ENCODE measurements at regions not wholly inside any gene's neighbourhood (a gene's known extent, or its start where the extent isn't known, plus 50 kb on each side); places are given as distances from the start of the nearest gene placed in this dataset.
"Not testable (repeated sequence)": the region's sequence is repeated elsewhere in the genome, so short reads cannot be mapped to it uniquely, and the experiment has no call there.

GRCh38 chr1:191025896-191026642, 548.4 kb upstream of the BRINP3 start:
- DNase-seq: no peak

- DNase-seq: no peak
These were observed 549.2 kb upstream of the BRINP3 start for GRCh38 chr1:191026828-191027227.

- DNase-seq: no peak
These were observed 556.5 kb upstream of the BRINP3 start for GRCh38 chr1:191034132-191034531.

- no peak for DNase-seq
These were observed 565.4 kb upstream of the BRINP3 start for GRCh38 chr1:191043066-191043465.

GRCh38 chr1:191049781-191050180, 572.1 kb upstream of the BRINP3 start:
- DNase-seq: no peak

- DNase-seq: no peak
These were observed 575.2 kb upstream of the BRINP3 start for GRCh38 chr1:191052888-191053287.

- DNase-seq: no peak
These were observed 587.7 kb upstream of the BRINP3 start for GRCh38 chr1:191065346-191065745.

GRCh38 chr1:191065771-191066170, 588.1 kb upstream of the BRINP3 start:
- no peak for DNase-seq

- DNase-seq: no peak
These were observed 597.2 kb upstream of the BRINP3 start for GRCh38 chr1:191074881-191075280.

- DNase-seq: not testable (repeated sequence)
These were observed 605.4 kb upstream of the BRINP3 start for GRCh38 chr1:191083090-191083489.

- DNase-seq: no peak
These were observed 607.5 kb upstream of the BRINP3 start for GRCh38 chr1:191085121-191085520.

GRCh38 chr1:191086910-191087309, 609.2 kb upstream of the BRINP3 start:
- DNase-seq: no peak

GRCh38 chr1:191096405-191096804, 618.7 kb upstream of the BRINP3 start:
- no peak for DNase-seq

GRCh38 chr1:191099696-191100095, 622.0 kb upstream of the BRINP3 start:
- no peak for DNase-seq

GRCh38 chr1:191101960-191102359, 624.3 kb upstream of the BRINP3 start:
- no peak for DNase-seq

- DNase-seq: no peak
These were observed 648.3 kb upstream of the BRINP3 start for GRCh38 chr1:191125950-191126349.

GRCh38 chr1:191134796-191135195, 657.1 kb upstream of the BRINP3 start:
- no peak for DNase-seq

- DNase-seq: no peak
These were observed 662.4 kb upstream of the BRINP3 start for GRCh38 chr1:191140038-191140437.

GRCh38 chr1:191142748-191143147, 665.1 kb upstream of the BRINP3 start:
- no peak for DNase-seq

GRCh38 chr1:191145834-191146233, 668.2 kb upstream of the BRINP3 start:
- no peak for DNase-seq

GRCh38 chr1:191151321-191151807, 673.7 kb upstream of the BRINP3 start:
- DNase-seq: no peak

GRCh38 chr1:191152776-191153175, 675.1 kb upstream of the BRINP3 start:
- DNase-seq: no peak

- no peak for DNase-seq
These were observed 677.5 kb upstream of the BRINP3 start for GRCh38 chr1:191155178-191155577.

GRCh38 chr1:191160837-191161236, 683.2 kb upstream of the BRINP3 start:
- DNase-seq: no peak

GRCh38 chr1:191162762-191163161, 685.1 kb upstream of the BRINP3 start:
- no peak for DNase-seq

All from inflammatory macrophage treated with lipopolysaccharide for 4 hours (primary cell).